Activated CD4-positive, alpha-beta memory T cell treated with anti-CD3 and anti-CD28 coated beads for 36 hours (primary cell): ENCODE measurements at regions not wholly inside any gene's neighbourhood (a gene's known extent, or its start where the extent isn't known, plus 50 kb on each side); places are given as distances from the start of the nearest gene placed in this dataset.
"Not testable (repeated sequence)": the region's sequence is repeated elsewhere in the genome, so short reads cannot be mapped to it uniquely, and the experiment has no call there.

ENCODE experiments used
- CTCF ChIA-PET: fragments of 350-600 bp; sonication (Branson Sonifier 250); formaldehyde crosslinking; loops from one replicate; lab custom pipeline; 2021; ENCODE audit warnings: antibody characterized with exemption, inconsistent platforms; lab: Charles Lee
- POLR2A ChIA-PET: fragments of 350-600 bp; sonication (Branson Sonifier 250); formaldehyde crosslinking; loops from one replicate; lab custom pipeline; 2021; ENCODE audit warnings: antibody characterized with exemption; lab: Charles Lee
- DNase-seq: peaks from one replicate; pipeline ENCODE4 v3.0.0-alpha.2; 2020
- H3K27ac Mint-ChIP-seq: one replicate; pipeline ENCODE4 v1.8.0; 2021; ENCODE audit warnings: mixed read lengths
- H3K27me3 Mint-ChIP-seq: one replicate; pipeline ENCODE4 v1.8.0; 2021; ENCODE audit warnings: mixed read lengths
- H3K36me3 Mint-ChIP-seq: one replicate; pipeline ENCODE4 v1.8.0; 2021; ENCODE audit warnings: mixed read lengths
- H3K4me1 Mint-ChIP-seq: one replicate; pipeline ENCODE4 v1.8.0; 2021; ENCODE audit warnings: low read depth, mixed read lengths
- H3K4me3 Mint-ChIP-seq: one replicate; pipeline ENCODE4 v1.8.0; 2021; ENCODE audit warnings: mild to moderate bottlenecking, mixed read lengths
- H3K9me3 Mint-ChIP-seq: one replicate; pipeline ENCODE4 v1.8.0; 2021; ENCODE audit warnings: mixed read lengths
- intact Hi-C: fragments of 100-400 bp; cut with micrococcal nuclease; formaldehyde crosslinking; loops from one replicate; pipeline ENCODE4 v1.15.1; 2023

- intact Hi-C loops, result no loop called here
- peaks cover 1% of the 10 kb centered on the region for H3K27me3 Mint-ChIP-seq
- H3K36me3 Mint-ChIP-seq, result no peaks in the 10 kb centered on the region
- H3K27ac Mint-ChIP-seq, result no peak overlapping the region
- POLR2A ChIA-PET, result no interaction called here
- no peaks in the 10 kb centered on the region for H3K4me1 Mint-ChIP-seq
- peaks cover 10% of the 10 kb centered on the region for H3K9me3 Mint-ChIP-seq
- CTCF ChIA-PET, result no interaction called here
- DNase-seq, result no peak
- no peak overlapping the region for H3K4me3 Mint-ChIP-seq
Measured at GRCh38 chr12:111244673-111245072, 124.2 kb downstream of the PHETA1 start.

GRCh38 chr12:111242817-111243216 is 126.1 kb downstream of the PHETA1 start:
- H3K4me1 Mint-ChIP-seq, H3K27ac Mint-ChIP-seq, DNase-seq, intact Hi-C loops, H3K4me3 Mint-ChIP-seq, H3K36me3 Mint-ChIP-seq, H3K27me3 Mint-ChIP-seq, POLR2A ChIA-PET, CTCF ChIA-PET, H3K9me3 Mint-ChIP-seq: not testable (repeated sequence)

- Mint-ChIP-seq H3K4me1 (no peaks in the 10 kb centered on the region), H3K36me3 (no peaks in the 10 kb centered on the region), H3K4me3 (no peak overlapping the region), H3K9me3 (peaks cover 10% of the 10 kb centered on the region), H3K27me3 (peaks cover 5% of the 10 kb centered on the region), H3K27ac (no peak overlapping the region)
- POLR2A ChIA-PET, result no interaction called here
- intact Hi-C loops, result no loop called here
- no peak for DNase-seq
- CTCF ChIA-PET, result no interaction called here
Measured at GRCh38 chr12:111242184-111242583, 126.7 kb downstream of the PHETA1 start.

GRCh38 chr12:111240374-111240773 is 128.5 kb downstream of the PHETA1 start:
- POLR2A ChIA-PET, result no interaction called here
- Mint-ChIP-seq H3K4me1 (no peaks in the 10 kb centered on the region), H3K4me3 (no peak overlapping the region), H3K27ac (no peak overlapping the region), H3K27me3 (peaks cover 5% of the 10 kb centered on the region), H3K36me3 (no peaks in the 10 kb centered on the region), H3K9me3 (peaks cover 20% of the 10 kb centered on the region)
- intact Hi-C loops, result no loop called here
- no peak for DNase-seq
- CTCF ChIA-PET, result no interaction called here

- Mint-ChIP-seq H3K27ac (no peak overlapping the region), H3K9me3 (peaks cover 15% of the 10 kb centered on the region), H3K27me3 (peaks cover 9% of the 10 kb centered on the region), H3K4me1 (no peaks in the 10 kb centered on the region), H3K36me3 (no peaks in the 10 kb centered on the region), H3K4me3 (no peak overlapping the region)
- intact Hi-C loops, result no loop called here
- DNase-seq, result no peak
- CTCF ChIA-PET, result no interaction called here
- POLR2A ChIA-PET, result no interaction called here
Measured at GRCh38 chr12:111239235-111239634, 129.7 kb downstream of the PHETA1 start.

GRCh38 chr12:111238075-111238734 is 130.7 kb downstream of the PHETA1 start:
- DNase-seq, result no peak
- ChIA-PET POLR2A (no interaction called here), CTCF (no interaction called here)
- Mint-ChIP-seq H3K27ac (no peak overlapping the region), H3K4me1 (no peaks in the 10 kb centered on the region), H3K27me3 (peaks cover 10% of the 10 kb centered on the region), H3K9me3 (peaks cover 17% of the 10 kb centered on the region), H3K36me3 (no peaks in the 10 kb centered on the region), H3K4me3 (no peak overlapping the region)
- intact Hi-C loops, result no loop called here

GRCh38 chr12:111234491-111234890 is 134.4 kb downstream of the PHETA1 start:
- H3K36me3 Mint-ChIP-seq, intact Hi-C loops, H3K4me3 Mint-ChIP-seq, CTCF ChIA-PET, DNase-seq, H3K27ac Mint-ChIP-seq, H3K4me1 Mint-ChIP-seq, POLR2A ChIA-PET: not testable (repeated sequence)
- H3K9me3 Mint-ChIP-seq, result peaks cover 14% of the 10 kb centered on the region
- H3K27me3 Mint-ChIP-seq, result peaks cover 26% of the 10 kb centered on the region

GRCh38 chr12:111233786-111234185 is 135.1 kb downstream of the PHETA1 start:
- Mint-ChIP-seq H3K4me1 (no peaks in the 10 kb centered on the region), H3K36me3 (no peaks in the 10 kb centered on the region), H3K27me3 (peaks cover 24% of the 10 kb centered on the region), H3K27ac (no peak overlapping the region), H3K4me3 (no peak overlapping the region), H3K9me3 (peaks cover 14% of the 10 kb centered on the region)
- POLR2A ChIA-PET, result no interaction called here
- intact Hi-C loops, result no loop called here
- CTCF ChIA-PET, result no interaction called here
- no peak for DNase-seq

GRCh38 chr12:111230649-111231048 is 138.2 kb downstream of the PHETA1 start:
- DNase-seq, result no peak
- peaks cover 21% of the 10 kb centered on the region for H3K27me3 Mint-ChIP-seq
- H3K9me3 Mint-ChIP-seq, result peaks cover 7% of the 10 kb centered on the region
- H3K4me3 Mint-ChIP-seq, result no peak overlapping the region
- intact Hi-C loops, result no loop called here
- H3K36me3 Mint-ChIP-seq, result no peaks in the 10 kb centered on the region
- H3K27ac Mint-ChIP-seq, result no peak overlapping the region
- ChIA-PET POLR2A (no interaction called here), CTCF (no interaction called here)
- no peaks in the 10 kb centered on the region for H3K4me1 Mint-ChIP-seq

- no peaks in the 10 kb centered on the region for H3K36me3 Mint-ChIP-seq
- ChIA-PET POLR2A (no interaction called here), CTCF (no interaction called here)
- H3K9me3 Mint-ChIP-seq, result peaks cover 5% of the 10 kb centered on the region
- intact Hi-C loops, result no loop called here
- H3K27ac Mint-ChIP-seq, result no peak overlapping the region
- H3K4me3 Mint-ChIP-seq, result no peak overlapping the region
- peaks cover 17% of the 10 kb centered on the region for H3K27me3 Mint-ChIP-seq
- H3K4me1 Mint-ChIP-seq, result no peaks in the 10 kb centered on the region
- DNase-seq, result no peak
Measured at GRCh38 chr12:111228916-111229666, 139.8 kb downstream of the PHETA1 start.

GRCh38 chr12:111227476-111228420 is 141.1 kb downstream of the PHETA1 start:
- Mint-ChIP-seq H3K4me1 (no peaks in the 10 kb centered on the region), H3K27me3 (peaks cover 14% of the 10 kb centered on the region), H3K27ac (no peak overlapping the region), H3K4me3 (no peak overlapping the region), H3K9me3 (no peaks in the 10 kb centered on the region), H3K36me3 (no peaks in the 10 kb centered on the region)
- CTCF ChIA-PET, result no interaction called here
- no peak for DNase-seq
- intact Hi-C loops, result no loop called here
- POLR2A ChIA-PET, result no interaction called here

GRCh38 chr12:111226680-111227079 is 142.2 kb downstream of the PHETA1 start:
- ChIA-PET CTCF (no interaction called here), POLR2A (no interaction called here)
- Mint-ChIP-seq H3K4me3 (no peak overlapping the region), H3K27me3 (peaks cover 12% of the 10 kb centered on the region), H3K4me1 (no peaks in the 10 kb centered on the region), H3K27ac (no peak overlapping the region), H3K9me3 (no peaks in the 10 kb centered on the region), H3K36me3 (no peaks in the 10 kb centered on the region)
- DNase-seq, result no peak
- intact Hi-C loops, result no loop called here
